ENCODE measurements at regions not wholly inside any gene's neighbourhood (a gene's known extent, or its start where the extent isn't known, plus 50 kb on each side); places are given as distances from the start of the nearest gene placed in this dataset.

GRCh38 chrX:33831211-33831610, 300.9 kb downstream of the FAM47A start:
- Histone ChIP-seq H3K4me3 (no peak overlapping the region), H3K36me3 (no peaks in the 10 kb centered on the region), H3K27me3 (replicated peaks; ENCODE audit: insufficient read depth) (no peaks in the 10 kb centered on the region), H3K9me3 (no peaks in the 10 kb centered on the region), H3K4me1 (ENCODE audit: control insufficient read depth in 1 of 2, low read depth in 2 of 2) (no peaks in the 10 kb centered on the region), H3K27ac (no peak overlapping the region)
- DNase-seq (ENCODE audit: low spot score) (no peak), ATAC-seq (ENCODE audit: insufficient number of reproducible peaks, low FRiP score, low read depth) (no peak)
- no peak for TF ChIP-seq CTCF (IDR thresholded peaks at IDR 0.05)

GRCh38 chrX:33817266-33817665, 314.8 kb downstream of the FAM47A start:
- no peaks in the 10 kb centered on the region for H3K27me3 ChIP-seq (replicated peaks; ENCODE audit: insufficient read depth)
- no peak overlapping the region for H3K4me3 ChIP-seq
- H3K9me3 ChIP-seq, result no peaks in the 10 kb centered on the region
- no peak overlapping the region for H3K27ac ChIP-seq
- no peaks in the 10 kb centered on the region for H3K4me1 ChIP-seq (ENCODE audit: control insufficient read depth in 1 of 2, low read depth in 2 of 2)
- ATAC-seq (ENCODE audit: insufficient number of reproducible peaks, low FRiP score, low read depth), result no peak
- no peaks in the 10 kb centered on the region for H3K36me3 ChIP-seq
- DNase-seq (ENCODE audit: low spot score), result no peak
- no peak for TF ChIP-seq CTCF (IDR thresholded peaks at IDR 0.05)

GRCh38 chrX:33808636-33809035, 323.5 kb downstream of the FAM47A start:
- Histone ChIP-seq H3K4me1 (ENCODE audit: control insufficient read depth in 1 of 2, low read depth in 2 of 2) (no peaks in the 10 kb centered on the region), H3K27ac (no peak overlapping the region), H3K4me3 (no peak overlapping the region), H3K27me3 (replicated peaks; ENCODE audit: insufficient read depth) (no peaks in the 10 kb centered on the region), H3K36me3 (no peaks in the 10 kb centered on the region), H3K9me3 (no peaks in the 10 kb centered on the region)
- ATAC-seq (ENCODE audit: insufficient number of reproducible peaks, low FRiP score, low read depth), result no peak
- no peak for DNase-seq (ENCODE audit: low spot score)
- no peak for TF ChIP-seq CTCF (IDR thresholded peaks at IDR 0.05)

GRCh38 chrX:33784548-33784947, 347.6 kb downstream of the FAM47A start:
- no peak for TF ChIP-seq CTCF (IDR thresholded peaks at IDR 0.05)
- Histone ChIP-seq H3K27me3 (replicated peaks; ENCODE audit: insufficient read depth) (no peaks in the 10 kb centered on the region), H3K9me3 (no peaks in the 10 kb centered on the region), H3K27ac (no peak overlapping the region), H3K36me3 (no peaks in the 10 kb centered on the region), H3K4me3 (no peak overlapping the region), H3K4me1 (ENCODE audit: control insufficient read depth in 1 of 2, low read depth in 2 of 2) (no peaks in the 10 kb centered on the region)
- DNase-seq (ENCODE audit: low spot score), result no peak
- ATAC-seq (ENCODE audit: insufficient number of reproducible peaks, low FRiP score, low read depth), result no peak

- ATAC-seq (ENCODE audit: insufficient number of reproducible peaks, low FRiP score, low read depth) (no peak), DNase-seq (ENCODE audit: low spot score) (no peak)
- Histone ChIP-seq H3K9me3 (no peaks in the 10 kb centered on the region), H3K4me1 (ENCODE audit: control insufficient read depth in 1 of 2, low read depth in 2 of 2) (no peaks in the 10 kb centered on the region), H3K27me3 (replicated peaks; ENCODE audit: insufficient read depth) (no peaks in the 10 kb centered on the region), H3K4me3 (no peak overlapping the region), H3K27ac (no peak overlapping the region), H3K36me3 (no peaks in the 10 kb centered on the region)
- TF ChIP-seq CTCF (IDR thresholded peaks at IDR 0.05), result no peak
Measured at GRCh38 chrX:33741807-33742206, 390.3 kb downstream of the FAM47A start.

All from thoracic aorta (tissue), 2 donors.